ENCODE measurements at regions not wholly inside any gene's neighbourhood (a gene's known extent, or its start where the extent isn't known, plus 50 kb on each side); places are given as distances from the start of the nearest gene placed in this dataset.

GRCh38 chr7:106792233-106792926 lies 72.7 kb upstream of the PIK3CG start:
- TF ChIP-seq CTCF (IDR thresholded peaks at IDR 0.05) (no peak), POLR2AphosphoS5 (IDR thresholded peaks at IDR 0.05) (no peak), EP300 (IDR thresholded peaks at IDR 0.05) (no peak), POLR2A (IDR thresholded peaks at IDR 0.05) (no peak)
